Endothelial cell of umbilical vein (primary cell): ENCODE measurements at regions not wholly inside any gene's neighbourhood (a gene's known extent, or its start where the extent isn't known, plus 50 kb on each side); places are given as distances from the start of the nearest gene placed in this dataset.

Experiments used
- BruUV-seq: library from RNA; stranded (reverse); fragments of 400-500 nt; replicated peaks from 2 replicates; lab custom pipeline; 2021; lab: Mats Ljungman, UMichigan
- CTCF ChIA-PET: fragments of 300-600, 350-600 bp; sonication (Branson Sonifier 250); formaldehyde crosslinking; loops from one replicate; lab custom pipeline; 2021; ENCODE audit warnings: antibody characterized with exemption, inconsistent platforms; lab: Charles Lee
- POLR2A ChIA-PET: fragments of 300-600, 350-600 bp; sonication (Branson Sonifier 250); formaldehyde crosslinking; loops from one replicate; lab custom pipeline; 2021; ENCODE audit warnings: antibody characterized with exemption, inconsistent platforms; lab: Charles Lee
- DNase-seq: peaks from one replicate; pipeline ENCODE4 v3.0.0-alpha.2; 2011; ENCODE audit warnings: low read depth, low spot score
- FAIRE-seq: peaks from 2 replicates; lab custom pipeline; 2011; peaks lifted over from hg19 to GRCh38; lab: Jason Lieb, UNC
- H2AFZ ChIP-seq: 2 replicates; pipeline ENCODE4 v1.6.0; 2012; ENCODE audit warnings: low read depth, low read length, control low read depth, inconsistent platforms
- H3K27ac ChIP-seq: 2 replicates; pipeline ENCODE4 v1.5.1; 2011; ENCODE audit warnings: low read depth, mild to moderate bottlenecking, control low read depth, low read length, moderate library complexity; ENCODE audit not compliant: insufficient read depth
- H3K27me3 ChIP-seq, 2 experiments: 2 replicates each; pipeline versions ENCODE4 v1.6.0 to v1.6.1; 2011; ENCODE audit warnings: low read length in 2 of 2, mixed read lengths in 1 of 2; ENCODE audit not compliant: control insufficient read depth in 2 of 2, insufficient read depth in 2 of 2
- H3K36me3 ChIP-seq, 2 experiments: 2 replicates in 1 of 2; 3 replicates in 1 of 2; pipeline ENCODE4 v1.5.1; 2011; ENCODE audit warnings: low read length in 2 of 2, mild to moderate bottlenecking in 1 of 2, moderate library complexity in 1 of 2; ENCODE audit not compliant: control insufficient read depth in 2 of 2, insufficient read depth in 2 of 2; ENCODE audit errors: extremely low read depth in 1 of 2
- H3K4me1 ChIP-seq: 3 replicates; pipeline ENCODE4 v1.5.1; 2011; ENCODE audit warnings: mild to moderate bottlenecking, low read length; ENCODE audit not compliant: control insufficient read depth, insufficient read depth; ENCODE audit errors: extremely low read depth
- H3K4me2 ChIP-seq: 2 replicates; pipeline ENCODE4 v1.6.1; 2011; ENCODE audit warnings: low read length, control low read depth, mixed read lengths; ENCODE audit not compliant: insufficient read depth
- H3K4me3 ChIP-seq, 3 experiments: fragments of 200-600 bp in 1 of 3; sonication (generic), shearing (Covaris generic) in 1 of 3; replicated peaks in 1 of 3; 2 replicates each; pipeline ENCODE4 v1.5.1; 2011 to 2016; ENCODE audit warnings: control low read depth in 3 of 3, low read length in 3 of 3, mild to moderate bottlenecking in 2 of 3, inconsistent platforms in 1 of 3, low read depth in 1 of 3, moderate library complexity in 1 of 3; ENCODE audit not compliant: insufficient read depth in 1 of 3
- H3K79me2 ChIP-seq: 2 replicates; pipeline ENCODE4 v1.6.0; 2012; ENCODE audit warnings: low read length, inconsistent platforms; ENCODE audit not compliant: control insufficient read depth, insufficient read depth
- H3K9ac ChIP-seq: replicated peaks from 2 replicates; pipeline ENCODE3; 2011; ENCODE audit warnings: low read length, control low read depth; ENCODE audit not compliant: insufficient read depth; ENCODE audit errors: extremely low read depth
- H3K9me1 ChIP-seq: replicated peaks from 3 replicates; pipeline ENCODE4 v1.6.0; 2011; ENCODE audit warnings: mild to moderate bottlenecking, low read length; ENCODE audit not compliant: control insufficient read depth, insufficient read depth; ENCODE audit errors: extremely low read depth
- H3K9me3 ChIP-seq: replicated peaks from 2 replicates; pipeline ENCODE4 v1.5.1; 2012; ENCODE audit warnings: low read length, inconsistent platforms; ENCODE audit not compliant: control insufficient read depth, insufficient read depth
- H4K20me1 ChIP-seq: replicated peaks from 2 replicates; pipeline ENCODE3; 2011; ENCODE audit warnings: mild to moderate bottlenecking, low read length; ENCODE audit not compliant: control insufficient read depth, insufficient read depth; ENCODE audit errors: extremely low read depth
- FOS ChIP-seq: IDR thresholded peaks from 2 replicates; pipeline ENCODE4 v1.6.1; 2011; ENCODE audit warnings: mild to moderate bottlenecking, low read length, moderate library complexity, borderline replicate concordance; ENCODE audit not compliant: insufficient read depth
- GATA2 ChIP-seq: IDR thresholded peaks from 2 replicates; pipeline ENCODE4 v1.7.0; 2011; ENCODE audit warnings: low read depth, mild to moderate bottlenecking, moderate library complexity, mixed read lengths, low read length; ENCODE audit not compliant: insufficient read length, insufficient read depth
- JUN ChIP-seq: IDR thresholded peaks from 2 replicates; pipeline ENCODE4 v1.6.1; 2011; ENCODE audit warnings: borderline replicate concordance, low read depth; ENCODE audit not compliant: insufficient read length, insufficient read depth
- dilution Hi-C: fragments of 300-500 bp; cut with MboI; formaldehyde crosslinking; loops from one replicate; pipeline ENCODE4 v1.15.0; 2019; ENCODE audit warnings: low sequenced_read_pairs; ENCODE audit not compliant: extremely low pct_ligation_motif_present
- intact Hi-C: fragments of 100-400 bp; cut with micrococcal nuclease; formaldehyde crosslinking; loops from one replicate; pipeline ENCODE4 v1.10.0; 2022
- TF ChIP-seq, protein P1 (sequence below): IDR thresholded peaks from 2 replicates; pipeline ENCODE4 v1.6.1; 2011; ENCODE audit not compliant: insufficient read depth, insufficient read length
- TF ChIP-seq, protein P2 (sequence below), 2 donors: IDR thresholded peaks; 1 replicate in 1 of 2; 2 replicates in 1 of 2; pipeline ENCODE4 v1.5.1; 2011; ENCODE audit warnings: low read length in 2 of 2, mild to moderate bottlenecking in 2 of 2, moderate library complexity in 2 of 2, control low read depth in 1 of 2, inconsistent platforms in 1 of 2, low read depth in 1 of 2; ENCODE audit not compliant: insufficient read depth in 1 of 2; ENCODE audit errors: extremely low read depth in 1 of 2

DNA sequence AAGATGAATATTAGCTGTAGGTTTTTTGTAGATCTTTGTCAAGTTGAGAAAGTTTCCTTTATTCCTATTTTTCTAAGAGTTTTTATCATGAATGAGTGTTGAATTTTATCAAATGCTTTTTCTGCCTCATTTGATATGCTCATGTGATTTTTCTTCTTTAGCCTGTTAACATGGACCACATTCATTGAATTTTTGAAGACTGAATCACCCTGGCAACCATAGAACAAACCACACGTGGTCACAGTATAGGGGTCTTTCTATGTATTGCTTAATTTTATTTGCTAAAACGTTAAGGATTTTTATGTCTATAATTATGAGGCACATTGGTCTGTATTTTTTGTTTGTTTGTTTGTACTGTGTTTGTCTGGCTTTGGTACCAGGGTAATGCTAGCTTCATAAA lies 201.7 kb upstream of the CWC22 start:
- no peaks in the 10 kb centered on the region for H3K4me1 ChIP-seq
- H3K9me1 ChIP-seq = no peaks in the 10 kb centered on the region
- H4K20me1 ChIP-seq = no peaks in the 10 kb centered on the region
- no peaks in the 10 kb centered on the region for H3K79me2 ChIP-seq
- ChIA-PET POLR2A (no interaction called here), CTCF (no interaction called here)
- H3K4me2 ChIP-seq = no peak overlapping the region
- no peak overlapping the region for H3K9ac ChIP-seq
- BruUV-seq = no TSS peak
- H3K27ac ChIP-seq = no peak overlapping the region
- H3K27me3 ChIP-seq = no peaks in the 10 kb centered on the region
- TF ChIP-seq, protein P1, sequence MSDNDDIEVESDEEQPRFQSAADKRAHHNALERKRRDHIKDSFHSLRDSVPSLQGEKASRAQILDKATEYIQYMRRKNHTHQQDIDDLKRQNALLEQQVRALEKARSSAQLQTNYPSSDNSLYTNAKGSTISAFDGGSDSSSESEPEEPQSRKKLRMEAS = no peak
- TF ChIP-seq GATA2 = no peak
- TF ChIP-seq FOS = no peak
- TF ChIP-seq, protein P2, sequence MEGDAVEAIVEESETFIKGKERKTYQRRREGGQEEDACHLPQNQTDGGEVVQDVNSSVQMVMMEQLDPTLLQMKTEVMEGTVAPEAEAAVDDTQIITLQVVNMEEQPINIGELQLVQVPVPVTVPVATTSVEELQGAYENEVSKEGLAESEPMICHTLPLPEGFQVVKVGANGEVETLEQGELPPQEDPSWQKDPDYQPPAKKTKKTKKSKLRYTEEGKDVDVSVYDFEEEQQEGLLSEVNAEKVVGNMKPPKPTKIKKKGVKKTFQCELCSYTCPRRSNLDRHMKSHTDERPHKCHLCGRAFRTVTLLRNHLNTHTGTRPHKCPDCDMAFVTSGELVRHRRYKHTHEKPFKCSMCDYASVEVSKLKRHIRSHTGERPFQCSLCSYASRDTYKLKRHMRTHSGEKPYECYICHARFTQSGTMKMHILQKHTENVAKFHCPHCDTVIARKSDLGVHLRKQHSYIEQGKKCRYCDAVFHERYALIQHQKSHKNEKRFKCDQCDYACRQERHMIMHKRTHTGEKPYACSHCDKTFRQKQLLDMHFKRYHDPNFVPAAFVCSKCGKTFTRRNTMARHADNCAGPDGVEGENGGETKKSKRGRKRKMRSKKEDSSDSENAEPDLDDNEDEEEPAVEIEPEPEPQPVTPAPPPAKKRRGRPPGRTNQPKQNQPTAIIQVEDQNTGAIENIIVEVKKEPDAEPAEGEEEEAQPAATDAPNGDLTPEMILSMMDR (IDR thresholded peaks at IDR 0.05; ENCODE audit: extremely low read depth in 1 of 2, insufficient read depth in 1 of 2, low read depth in 1 of 2, low read length in 2 of 2) = no peak
- TF ChIP-seq JUN = no peak
- DNase-seq = no peak
- no peak overlapping the region for H3K4me3 ChIP-seq
- H3K36me3 ChIP-seq = no peaks in the 10 kb centered on the region
- dilution Hi-C loops = no loop called here
- intact Hi-C loops = no loop called here
- no peak for FAIRE-seq
- no peak overlapping the region for H2AFZ ChIP-seq
- H3K9me3 ChIP-seq = no peaks in the 10 kb centered on the region
